Adipocyte (in vitro differentiated cells): ENCODE measurements at regions not wholly inside any gene's neighbourhood (a gene's known extent, or its start where the extent isn't known, plus 50 kb on each side); places are given as distances from the start of the nearest gene placed in this dataset.

Experiments used
- DNase-seq: peaks from one replicate; pipeline ENCODE4 v3.0.0-alpha.2; 2015; ENCODE audit warnings: low read depth
- H3K27me3 ChIP-seq: replicated peaks from 2 replicates; pipeline ENCODE4 v1.7.0; 2013; ENCODE audit warnings: mild to moderate bottlenecking, low read length, moderate library complexity; ENCODE audit not compliant: control insufficient read depth, insufficient read depth
- H3K36me3 ChIP-seq: 2 replicates; pipeline ENCODE4 v1.7.0; 2013; ENCODE audit warnings: low read length, mild to moderate bottlenecking, moderate library complexity; ENCODE audit not compliant: control insufficient read depth, insufficient read depth, severe bottlenecking
- H3K4me1 ChIP-seq: 2 replicates; pipeline ENCODE4 v1.7.0; 2013; ENCODE audit warnings: mild to moderate bottlenecking, low read length, moderate library complexity; ENCODE audit not compliant: control insufficient read depth, insufficient read depth
- H3K4me3 ChIP-seq: 2 replicates; pipeline ENCODE4 v1.7.0; 2013; ENCODE audit warnings: mild to moderate bottlenecking, low read length, moderate library complexity
- H3K9ac ChIP-seq: 2 replicates; pipeline ENCODE4 v1.7.0; 2013; ENCODE audit warnings: mild to moderate bottlenecking, low read length, moderate library complexity
- H3K9me3 ChIP-seq: 2 replicates; pipeline ENCODE4 v1.7.0; 2013; ENCODE audit warnings: mild to moderate bottlenecking, low read length, moderate library complexity; ENCODE audit not compliant: control insufficient read depth

GRCh38 chr6:163835439-163836171, 421.1 kb downstream of the QKI start:
- DNase-seq = no peak

GRCh38 chr6:163834226-163834970, 419.9 kb downstream of the QKI start:
- Histone ChIP-seq H3K4me3 (no peak overlapping the region), H3K36me3 (no peaks in the 10 kb centered on the region), H3K27me3 (no peaks in the 10 kb centered on the region), H3K9me3 (no peaks in the 10 kb centered on the region), H3K9ac (no peak overlapping the region), H3K4me1 (peaks cover 9% of the 10 kb centered on the region)
- DNase-seq = no peak

More at GRCh38 chr6:163835439-163836171, 421.1 kb downstream of the QKI start:
- Histone ChIP-seq H3K4me1 (peaks cover 9% of the 10 kb centered on the region), H3K9me3 (no peaks in the 10 kb centered on the region), H3K27me3 (no peaks in the 10 kb centered on the region), H3K4me3 (no peak overlapping the region), H3K36me3 (no peaks in the 10 kb centered on the region), H3K9ac (no peak overlapping the region)

- H3K9me3 ChIP-seq = no peaks in the 10 kb centered on the region
- H3K9ac ChIP-seq = no peak overlapping the region
- H3K27me3 ChIP-seq = no peaks in the 10 kb centered on the region
- no peak overlapping the region for H3K4me3 ChIP-seq
- DNase-seq = no peak
- H3K4me1 ChIP-seq = peaks cover 8% of the 10 kb centered on the region
- no peaks in the 10 kb centered on the region for H3K36me3 ChIP-seq
These were observed 417.2 kb downstream of the QKI start for GRCh38 chr6:163831736-163832135.

GRCh38 chr6:163830641-163831040, 416.1 kb downstream of the QKI start:
- Histone ChIP-seq H3K9ac (no peak overlapping the region), H3K4me1 (peaks cover 8% of the 10 kb centered on the region), H3K9me3 (no peaks in the 10 kb centered on the region), H3K36me3 (no peaks in the 10 kb centered on the region), H3K4me3 (no peak overlapping the region), H3K27me3 (no peaks in the 10 kb centered on the region)
- DNase-seq = no peak

GRCh38 chr6:163828038-163828795, 413.7 kb downstream of the QKI start:
- peak; percentile 23 for DNase-seq
- Histone ChIP-seq H3K4me3 (no peak overlapping the region), H3K4me1 (peaks cover 8% of the 10 kb centered on the region), H3K9me3 (no peaks in the 10 kb centered on the region), H3K9ac (no peak overlapping the region), H3K36me3 (no peaks in the 10 kb centered on the region), H3K27me3 (no peaks in the 10 kb centered on the region)

GRCh38 chr6:163827143-163827542, 412.6 kb downstream of the QKI start:
- DNase-seq = no peak
- H3K9me3 ChIP-seq = no peaks in the 10 kb centered on the region
- H3K9ac ChIP-seq = no peak overlapping the region
- H3K36me3 ChIP-seq = no peaks in the 10 kb centered on the region
- peaks cover 8% of the 10 kb centered on the region for H3K4me1 ChIP-seq
- no peak overlapping the region for H3K4me3 ChIP-seq
- H3K27me3 ChIP-seq = no peaks in the 10 kb centered on the region

GRCh38 chr6:163826629-163827028, 412.1 kb downstream of the QKI start:
- Histone ChIP-seq H3K4me3 (no peak overlapping the region), H3K36me3 (no peaks in the 10 kb centered on the region), H3K27me3 (no peaks in the 10 kb centered on the region), H3K4me1 (peaks cover 8% of the 10 kb centered on the region), H3K9me3 (no peaks in the 10 kb centered on the region), H3K9ac (no peak overlapping the region)
- DNase-seq = no peak

GRCh38 chr6:163825033-163825432, 410.5 kb downstream of the QKI start:
- Histone ChIP-seq H3K9ac (no peak overlapping the region), H3K9me3 (no peaks in the 10 kb centered on the region), H3K4me1 (peaks cover 8% of the 10 kb centered on the region), H3K4me3 (no peak overlapping the region), H3K27me3 (no peaks in the 10 kb centered on the region), H3K36me3 (no peaks in the 10 kb centered on the region)
- no peak for DNase-seq

- Histone ChIP-seq H3K27me3 (no peaks in the 10 kb centered on the region), H3K9me3 (no peaks in the 10 kb centered on the region), H3K36me3 (no peaks in the 10 kb centered on the region), H3K9ac (no peak overlapping the region), H3K4me3 (no peak overlapping the region), H3K4me1 (peaks cover 8% of the 10 kb centered on the region)
- no peak for DNase-seq
These were observed 409.1 kb downstream of the QKI start for GRCh38 chr6:163823577-163823976.

- Histone ChIP-seq H3K36me3 (no peaks in the 10 kb centered on the region), H3K4me1 (no peaks in the 10 kb centered on the region), H3K9me3 (no peaks in the 10 kb centered on the region), H3K4me3 (no peak overlapping the region), H3K9ac (no peak overlapping the region), H3K27me3 (no peaks in the 10 kb centered on the region)
- no peak for DNase-seq
These were observed 406.4 kb downstream of the QKI start for GRCh38 chr6:163820745-163821458.

- no peak overlapping the region for H3K4me3 ChIP-seq
- H3K27me3 ChIP-seq = no peaks in the 10 kb centered on the region
- DNase-seq = no peak
- H3K9me3 ChIP-seq = no peaks in the 10 kb centered on the region
- H3K9ac ChIP-seq = no peak overlapping the region
- no peaks in the 10 kb centered on the region for H3K4me1 ChIP-seq
- H3K36me3 ChIP-seq = no peaks in the 10 kb centered on the region
These were observed 405.7 kb downstream of the QKI start for GRCh38 chr6:163820171-163820570.
